CD4-positive, alpha-beta T cell treated with Interleukin-21 for 1 hour (primary cell): ENCODE measurements at regions not wholly inside any gene's neighbourhood (a gene's known extent, or its start where the extent isn't known, plus 50 kb on each side); places are given as distances from the start of the nearest gene placed in this dataset.
"Not testable (repeated sequence)": the region's sequence is repeated elsewhere in the genome, so short reads cannot be mapped to it uniquely, and the experiment has no call there.

Experiments used
- DNase-seq: peaks from one replicate; pipeline ENCODE4 v3.0.0-alpha.2; 2020

- DNase-seq, result no peak
Measured at GRCh38 chr16:85435286-85435685, 177.8 kb upstream of the GSE1 start.

GRCh38 chr16:85435700-85436099, 177.4 kb upstream of the GSE1 start:
- no peak for DNase-seq

GRCh38 chr16:85436207-85436606, 176.9 kb upstream of the GSE1 start:
- no peak for DNase-seq

GRCh38 chr16:85436636-85437165, 176.4 kb upstream of the GSE1 start:
- no peak for DNase-seq

- no peak for DNase-seq
Measured at GRCh38 chr16:85437166-85438052, 175.7 kb upstream of the GSE1 start.

- no peak for DNase-seq
Measured at GRCh38 chr16:85438981-85439685, 174.0 kb upstream of the GSE1 start.

GRCh38 chr16:85440744-85441143, 172.4 kb upstream of the GSE1 start:
- DNase-seq, result no peak

- DNase-seq, result peak; percentile 22
Measured at GRCh38 chr16:85441189-85441889, 171.8 kb upstream of the GSE1 start.

- no peak for DNase-seq
Measured at GRCh38 chr16:85441890-85442670, 171.0 kb upstream of the GSE1 start.

- no peak for DNase-seq
Measured at GRCh38 chr16:85443116-85443515, 170.0 kb upstream of the GSE1 start.

GRCh38 chr16:85443531-85443930, 169.6 kb upstream of the GSE1 start:
- DNase-seq, result no peak

- DNase-seq, result no peak
Measured at GRCh38 chr16:85445064-85445778, 167.9 kb upstream of the GSE1 start.

- no peak for DNase-seq
Measured at GRCh38 chr16:85445779-85446222, 167.3 kb upstream of the GSE1 start.

GRCh38 chr16:85446951-85447692, 166.0 kb upstream of the GSE1 start:
- DNase-seq, result no peak

- DNase-seq, result no peak
Measured at GRCh38 chr16:85447693-85448313, 165.3 kb upstream of the GSE1 start.

- peak; percentile 47 for DNase-seq
Measured at GRCh38 chr16:85448557-85449190, 164.4 kb upstream of the GSE1 start.

GRCh38 chr16:85449191-85449884, 163.8 kb upstream of the GSE1 start:
- no peak for DNase-seq

- no peak for DNase-seq
Measured at GRCh38 chr16:85449885-85450245, 163.3 kb upstream of the GSE1 start.

- DNase-seq, result not testable (repeated sequence)
Measured at GRCh38 chr16:85451142-85451541, 162.0 kb upstream of the GSE1 start.
